ENCODE measurements at regions not wholly inside any gene's neighbourhood (a gene's known extent, or its start where the extent isn't known, plus 50 kb on each side); places are given as distances from the start of the nearest gene placed in this dataset.

DNA sequence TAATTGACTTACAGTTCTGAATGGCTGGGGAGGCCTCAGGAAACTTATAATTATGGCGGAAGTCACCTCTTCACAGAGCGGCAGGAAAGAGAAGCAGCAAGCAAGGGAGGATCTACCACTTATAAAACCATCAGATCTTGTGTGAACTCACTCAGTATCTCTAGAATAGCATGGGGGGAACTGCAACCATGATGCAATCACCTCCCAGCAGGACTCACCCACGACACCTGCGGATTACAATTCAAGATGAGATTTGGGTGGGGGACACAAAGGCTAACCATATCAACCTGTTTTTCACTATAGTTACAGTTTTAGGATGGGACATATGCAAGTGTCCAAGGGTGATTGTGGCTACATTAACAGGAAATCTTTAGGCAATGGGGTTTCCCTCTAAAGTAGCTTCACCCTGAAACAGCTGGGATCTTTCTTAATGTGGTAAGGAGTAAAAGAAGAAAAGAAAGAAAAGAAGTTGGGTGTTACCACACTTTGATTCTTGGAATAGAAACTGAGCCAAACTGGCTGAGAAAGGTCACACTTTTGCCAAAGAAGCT is 453.8 kb downstream of the OTOL1 start:
- peaks cover 10% of the 10 kb centered on the region for H3K9me3 Mint-ChIP-seq
- TF ChIP-seq, protein P1, sequence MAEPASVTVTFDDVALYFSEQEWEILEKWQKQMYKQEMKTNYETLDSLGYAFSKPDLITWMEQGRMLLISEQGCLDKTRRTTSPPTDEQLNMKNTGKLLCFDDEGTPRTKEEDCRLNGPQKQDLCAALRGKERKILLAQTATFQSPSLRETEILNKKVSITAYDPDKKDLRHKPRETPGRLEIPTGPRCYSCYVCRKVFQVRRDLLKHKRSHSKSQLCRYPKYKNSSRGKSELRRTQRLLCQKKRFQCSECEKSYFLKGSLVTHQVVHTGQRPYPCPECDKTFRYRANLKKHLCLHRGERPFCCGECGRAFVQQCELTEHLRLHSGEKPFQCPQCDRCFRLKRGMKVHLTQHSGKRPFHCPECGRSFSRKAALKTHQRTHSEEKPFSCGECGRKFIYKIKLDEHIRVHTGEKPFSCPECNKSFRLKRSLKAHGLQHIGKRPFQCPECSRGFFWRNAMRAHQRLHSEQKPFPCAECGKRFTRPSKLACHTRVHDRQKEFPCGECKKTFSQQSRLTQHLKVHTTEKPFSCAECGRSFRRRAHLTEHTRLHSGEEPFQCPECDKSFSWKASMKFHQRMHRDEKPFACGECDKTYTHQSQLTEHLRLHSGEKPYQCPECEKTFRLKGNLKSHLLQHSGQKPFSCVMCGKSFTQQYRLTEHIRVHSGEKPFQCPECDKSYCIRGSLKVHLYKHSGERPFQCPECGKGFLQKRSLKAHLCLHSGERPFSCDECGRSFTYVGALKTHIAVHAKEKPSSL (CRISPR knock-in tag; conservative IDR thresholded peaks at IDR 0.05): no peak
- TF ChIP-seq TEAD4 (CRISPR knock-in tag; IDR thresholded peaks at IDR 0.05): no peak
- TF ChIP-seq ZBTB21 (CRISPR knock-in tag; IDR thresholded peaks at IDR 0.05; ENCODE audit: borderline replicate concordance): no peak
- TF ChIP-seq, protein P2, sequence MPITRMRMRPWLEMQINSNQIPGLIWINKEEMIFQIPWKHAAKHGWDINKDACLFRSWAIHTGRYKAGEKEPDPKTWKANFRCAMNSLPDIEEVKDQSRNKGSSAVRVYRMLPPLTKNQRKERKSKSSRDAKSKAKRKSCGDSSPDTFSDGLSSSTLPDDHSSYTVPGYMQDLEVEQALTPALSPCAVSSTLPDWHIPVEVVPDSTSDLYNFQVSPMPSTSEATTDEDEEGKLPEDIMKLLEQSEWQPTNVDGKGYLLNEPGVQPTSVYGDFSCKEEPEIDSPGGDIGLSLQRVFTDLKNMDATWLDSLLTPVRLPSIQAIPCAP (CRISPR knock-in tag; IDR thresholded peaks at IDR 0.05): no peak

DNA sequence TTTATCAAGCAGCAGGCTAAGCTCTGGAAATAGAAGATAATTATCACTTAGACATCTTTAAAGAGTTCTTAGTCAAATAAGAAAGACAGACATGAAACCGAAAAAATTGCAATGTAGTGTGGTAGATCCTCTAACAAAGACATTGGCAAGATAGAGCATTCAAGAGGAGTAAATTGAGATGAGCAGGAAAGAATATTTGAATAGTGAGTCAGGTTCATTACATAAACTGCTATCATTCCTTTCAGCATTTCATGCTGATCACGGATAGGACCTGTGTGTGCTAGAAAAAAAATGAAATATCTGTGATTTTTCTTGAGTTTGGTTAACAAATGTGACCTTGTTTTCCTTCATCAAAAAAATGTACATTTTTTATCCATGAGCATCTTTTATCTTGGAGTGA is 460.9 kb downstream of the OTOL1 start:
- TF ChIP-seq EMX1 (CRISPR knock-in tag; IDR thresholded peaks at IDR 0.05): no peak
- no peak for TF ChIP-seq CREB1 (CRISPR knock-in tag; IDR thresholded peaks at IDR 0.05)
- no peak for TF ChIP-seq SMAD3 (CRISPR knock-in tag; IDR thresholded peaks at IDR 0.05; ENCODE audit: borderline replicate concordance)
- TF ChIP-seq, protein P3, sequence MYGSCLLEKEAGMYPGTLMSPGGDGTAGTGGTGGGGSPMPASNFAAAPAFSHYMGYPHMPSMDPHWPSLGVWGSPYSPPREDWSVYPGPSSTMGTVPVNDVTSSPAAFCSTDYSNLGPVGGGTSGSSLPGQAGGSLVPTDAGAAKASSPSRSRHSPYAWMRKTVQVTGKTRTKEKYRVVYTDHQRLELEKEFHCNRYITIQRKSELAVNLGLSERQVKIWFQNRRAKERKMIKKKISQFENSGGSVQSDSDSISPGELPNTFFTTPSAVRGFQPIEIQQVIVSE (CRISPR knock-in tag; IDR thresholded peaks at IDR 0.05; ENCODE audit: borderline replicate concordance): no peak
- TF ChIP-seq, protein P4, sequence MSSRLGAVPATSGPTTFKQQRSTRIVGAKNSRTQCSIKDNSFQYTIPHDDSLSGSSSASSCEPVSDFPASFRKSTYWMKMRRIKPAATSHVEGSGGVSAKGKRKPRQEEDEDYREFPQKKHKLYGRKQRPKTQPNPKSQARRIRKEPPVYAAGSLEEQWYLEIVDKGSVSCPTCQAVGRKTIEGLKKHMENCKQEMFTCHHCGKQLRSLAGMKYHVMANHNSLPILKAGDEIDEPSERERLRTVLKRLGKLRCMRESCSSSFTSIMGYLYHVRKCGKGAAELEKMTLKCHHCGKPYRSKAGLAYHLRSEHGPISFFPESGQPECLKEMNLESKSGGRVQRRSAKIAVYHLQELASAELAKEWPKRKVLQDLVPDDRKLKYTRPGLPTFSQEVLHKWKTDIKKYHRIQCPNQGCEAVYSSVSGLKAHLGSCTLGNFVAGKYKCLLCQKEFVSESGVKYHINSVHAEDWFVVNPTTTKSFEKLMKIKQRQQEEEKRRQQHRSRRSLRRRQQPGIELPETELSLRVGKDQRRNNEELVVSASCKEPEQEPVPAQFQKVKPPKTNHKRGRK (CRISPR knock-in tag; IDR thresholded peaks at IDR 0.05; ENCODE audit: borderline replicate concordance): no peak
- no peak for TF ChIP-seq GABPB1 (CRISPR knock-in tag; IDR thresholded peaks at IDR 0.05)
- TF ChIP-seq, protein P5, sequence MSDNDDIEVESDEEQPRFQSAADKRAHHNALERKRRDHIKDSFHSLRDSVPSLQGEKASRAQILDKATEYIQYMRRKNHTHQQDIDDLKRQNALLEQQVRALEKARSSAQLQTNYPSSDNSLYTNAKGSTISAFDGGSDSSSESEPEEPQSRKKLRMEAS (CRISPR knock-in tag; IDR thresholded peaks at IDR 0.05): no peak
- no peak for TF ChIP-seq ZNF138 (CRISPR knock-in tag; conservative IDR thresholded peaks at IDR 0.05)
- TF ChIP-seq FOXJ3 (CRISPR knock-in tag; IDR thresholded peaks at IDR 0.05; ENCODE audit: borderline replicate concordance): no peak
- TF ChIP-seq, protein P6, sequence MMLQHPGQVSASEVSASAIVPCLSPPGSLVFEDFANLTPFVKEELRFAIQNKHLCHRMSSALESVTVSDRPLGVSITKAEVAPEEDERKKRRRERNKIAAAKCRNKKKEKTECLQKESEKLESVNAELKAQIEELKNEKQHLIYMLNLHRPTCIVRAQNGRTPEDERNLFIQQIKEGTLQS (CRISPR knock-in tag; conservative IDR thresholded peaks at IDR 0.05): no peak
- TF ChIP-seq ZNF232 (CRISPR knock-in tag; IDR thresholded peaks at IDR 0.05): no peak
- no peak for TF ChIP-seq NR2C2 (CRISPR knock-in tag; IDR thresholded peaks at IDR 0.05)
- no peak for TF ChIP-seq MXD4 (CRISPR knock-in tag; IDR thresholded peaks at IDR 0.05; ENCODE audit: borderline replicate concordance)
- no peak for TF ChIP-seq NR3C1 (CRISPR knock-in tag; conservative IDR thresholded peaks at IDR 0.05; ENCODE audit: low read depth)
- TF ChIP-seq, protein P7, sequence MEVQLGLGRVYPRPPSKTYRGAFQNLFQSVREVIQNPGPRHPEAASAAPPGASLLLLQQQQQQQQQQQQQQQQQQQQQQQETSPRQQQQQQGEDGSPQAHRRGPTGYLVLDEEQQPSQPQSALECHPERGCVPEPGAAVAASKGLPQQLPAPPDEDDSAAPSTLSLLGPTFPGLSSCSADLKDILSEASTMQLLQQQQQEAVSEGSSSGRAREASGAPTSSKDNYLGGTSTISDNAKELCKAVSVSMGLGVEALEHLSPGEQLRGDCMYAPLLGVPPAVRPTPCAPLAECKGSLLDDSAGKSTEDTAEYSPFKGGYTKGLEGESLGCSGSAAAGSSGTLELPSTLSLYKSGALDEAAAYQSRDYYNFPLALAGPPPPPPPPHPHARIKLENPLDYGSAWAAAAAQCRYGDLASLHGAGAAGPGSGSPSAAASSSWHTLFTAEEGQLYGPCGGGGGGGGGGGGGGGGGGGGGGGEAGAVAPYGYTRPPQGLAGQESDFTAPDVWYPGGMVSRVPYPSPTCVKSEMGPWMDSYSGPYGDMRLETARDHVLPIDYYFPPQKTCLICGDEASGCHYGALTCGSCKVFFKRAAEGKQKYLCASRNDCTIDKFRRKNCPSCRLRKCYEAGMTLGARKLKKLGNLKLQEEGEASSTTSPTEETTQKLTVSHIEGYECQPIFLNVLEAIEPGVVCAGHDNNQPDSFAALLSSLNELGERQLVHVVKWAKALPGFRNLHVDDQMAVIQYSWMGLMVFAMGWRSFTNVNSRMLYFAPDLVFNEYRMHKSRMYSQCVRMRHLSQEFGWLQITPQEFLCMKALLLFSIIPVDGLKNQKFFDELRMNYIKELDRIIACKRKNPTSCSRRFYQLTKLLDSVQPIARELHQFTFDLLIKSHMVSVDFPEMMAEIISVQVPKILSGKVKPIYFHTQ (CRISPR knock-in tag; IDR thresholded peaks at IDR 0.05): no peak
- TF ChIP-seq, protein P8, sequence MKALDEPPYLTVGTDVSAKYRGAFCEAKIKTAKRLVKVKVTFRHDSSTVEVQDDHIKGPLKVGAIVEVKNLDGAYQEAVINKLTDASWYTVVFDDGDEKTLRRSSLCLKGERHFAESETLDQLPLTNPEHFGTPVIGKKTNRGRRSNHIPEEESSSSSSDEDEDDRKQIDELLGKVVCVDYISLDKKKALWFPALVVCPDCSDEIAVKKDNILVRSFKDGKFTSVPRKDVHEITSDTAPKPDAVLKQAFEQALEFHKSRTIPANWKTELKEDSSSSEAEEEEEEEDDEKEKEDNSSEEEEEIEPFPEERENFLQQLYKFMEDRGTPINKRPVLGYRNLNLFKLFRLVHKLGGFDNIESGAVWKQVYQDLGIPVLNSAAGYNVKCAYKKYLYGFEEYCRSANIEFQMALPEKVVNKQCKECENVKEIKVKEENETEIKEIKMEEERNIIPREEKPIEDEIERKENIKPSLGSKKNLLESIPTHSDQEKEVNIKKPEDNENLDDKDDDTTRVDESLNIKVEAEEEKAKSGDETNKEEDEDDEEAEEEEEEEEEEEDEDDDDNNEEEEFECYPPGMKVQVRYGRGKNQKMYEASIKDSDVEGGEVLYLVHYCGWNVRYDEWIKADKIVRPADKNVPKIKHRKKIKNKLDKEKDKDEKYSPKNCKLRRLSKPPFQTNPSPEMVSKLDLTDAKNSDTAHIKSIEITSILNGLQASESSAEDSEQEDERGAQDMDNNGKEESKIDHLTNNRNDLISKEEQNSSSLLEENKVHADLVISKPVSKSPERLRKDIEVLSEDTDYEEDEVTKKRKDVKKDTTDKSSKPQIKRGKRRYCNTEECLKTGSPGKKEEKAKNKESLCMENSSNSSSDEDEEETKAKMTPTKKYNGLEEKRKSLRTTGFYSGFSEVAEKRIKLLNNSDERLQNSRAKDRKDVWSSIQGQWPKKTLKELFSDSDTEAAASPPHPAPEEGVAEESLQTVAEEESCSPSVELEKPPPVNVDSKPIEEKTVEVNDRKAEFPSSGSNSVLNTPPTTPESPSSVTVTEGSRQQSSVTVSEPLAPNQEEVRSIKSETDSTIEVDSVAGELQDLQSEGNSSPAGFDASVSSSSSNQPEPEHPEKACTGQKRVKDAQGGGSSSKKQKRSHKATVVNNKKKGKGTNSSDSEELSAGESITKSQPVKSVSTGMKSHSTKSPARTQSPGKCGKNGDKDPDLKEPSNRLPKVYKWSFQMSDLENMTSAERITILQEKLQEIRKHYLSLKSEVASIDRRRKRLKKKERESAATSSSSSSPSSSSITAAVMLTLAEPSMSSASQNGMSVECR (CRISPR knock-in tag; IDR thresholded peaks at IDR 0.05; ENCODE audit: borderline replicate concordance): no peak
- TF ChIP-seq FOXK1 (CRISPR knock-in tag; IDR thresholded peaks at IDR 0.05): no peak
- TF ChIP-seq ZNF671 (CRISPR knock-in tag; IDR thresholded peaks at IDR 0.05): no peak
- ChIA-PET CTCF (no interaction called here), POLR2A (no interaction called here)
- Mint-ChIP-seq H3K4me3 (no peak overlapping the region), H3K27me3 (ENCODE audit: low read depth) (no peaks in the 10 kb centered on the region), H3K36me3 (no peaks in the 10 kb centered on the region), H3K9me3 (peaks cover 2% of the 10 kb centered on the region; the same call in 1 of the 2 replicates), H3K4me1 (no peaks in the 10 kb centered on the region), H3K27ac (no peak overlapping the region)
- no peak for DNase-seq (ENCODE audit: low spot score)
- ATAC-seq: no peak

More for the DNA sequence above, 453.8 kb downstream of the OTOL1 start:
- peaks cover 2% of the 10 kb centered on the region; the same call in 1 of the 2 replicates for H3K36me3 Mint-ChIP-seq
- no peak overlapping the region for H3K27ac Mint-ChIP-seq
- POLR2A ChIA-PET: no interaction called here
- ATAC-seq (no peak), DNase-seq (ENCODE audit: low spot score) (no peak)
- CTCF ChIA-PET: no interaction called here
- peaks cover 3% of the 10 kb centered on the region; the same call in 1 of the 2 replicates for H3K4me1 Mint-ChIP-seq
- no peaks in the 10 kb centered on the region for H3K27me3 Mint-ChIP-seq (ENCODE audit: low read depth)
- no peak overlapping the region for H3K4me3 Mint-ChIP-seq

Measured in WTC11 (cell line).